HUES48 (cell line): ENCODE measurements at regions not wholly inside any gene's neighbourhood (a gene's known extent, or its start where the extent isn't known, plus 50 kb on each side); places are given as distances from the start of the nearest gene placed in this dataset.

Source experiments
- H3K27ac ChIP-seq: one replicate; pipeline ENCODE4 v1.7.0; 2013; ENCODE audit warnings: low read depth, low read length, inconsistent platforms
- H3K27me3 ChIP-seq: 2 replicates; pipeline ENCODE4 v1.6.1; 2013; ENCODE audit warnings: mild to moderate bottlenecking, low read length; ENCODE audit not compliant: control insufficient read depth, insufficient read depth
- H3K36me3 ChIP-seq: 2 replicates; pipeline ENCODE4 v1.6.1; 2013; ENCODE audit warnings: low read length; ENCODE audit not compliant: control insufficient read depth, insufficient read depth
- H3K4me1 ChIP-seq: 2 replicates; pipeline ENCODE4 v1.6.1; 2013; ENCODE audit warnings: mild to moderate bottlenecking, low read length; ENCODE audit not compliant: control insufficient read depth, insufficient read depth
- H3K4me3 ChIP-seq: 2 replicates; pipeline ENCODE4 v1.5.1; 2013; ENCODE audit warnings: mild to moderate bottlenecking, low read depth, low read length
- H3K9ac ChIP-seq: 2 replicates; pipeline ENCODE4 v1.6.1; 2013; ENCODE audit warnings: mild to moderate bottlenecking, low read depth, low read length, moderate library complexity
- H3K9me3 ChIP-seq: 2 replicates; pipeline ENCODE4 v1.6.1; 2013; ENCODE audit warnings: low read length; ENCODE audit not compliant: control insufficient read depth, insufficient read depth

DNA sequence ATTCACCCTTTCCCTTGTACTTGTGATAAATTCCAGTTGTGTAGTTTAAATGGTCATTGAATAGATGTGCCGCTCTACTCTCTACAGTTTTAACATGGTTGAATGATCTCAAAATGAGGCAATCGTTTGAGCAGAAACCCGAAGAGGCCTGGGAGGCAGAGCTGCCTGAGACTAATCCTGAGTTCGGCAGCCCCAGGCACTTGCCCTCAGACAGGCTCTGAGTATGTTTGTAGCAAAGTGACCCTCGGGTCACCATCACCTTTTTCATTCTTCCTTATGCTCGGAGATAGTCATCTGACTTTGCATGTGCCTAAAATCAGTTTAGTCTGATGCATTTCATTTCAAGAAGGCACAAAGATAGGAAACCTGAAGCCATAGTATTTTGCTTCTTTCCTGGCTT, 184.0 kb upstream of the RBFOX1 start:
- Histone ChIP-seq H3K4me1 (no peaks in the 10 kb centered on the region), H3K9me3 (no peaks in the 10 kb centered on the region), H3K36me3 (no peaks in the 10 kb centered on the region), H3K4me3 (no peak overlapping the region), H3K27me3 (no peaks in the 10 kb centered on the region), H3K27ac (no peak overlapping the region), H3K9ac (no peak overlapping the region)

DNA sequence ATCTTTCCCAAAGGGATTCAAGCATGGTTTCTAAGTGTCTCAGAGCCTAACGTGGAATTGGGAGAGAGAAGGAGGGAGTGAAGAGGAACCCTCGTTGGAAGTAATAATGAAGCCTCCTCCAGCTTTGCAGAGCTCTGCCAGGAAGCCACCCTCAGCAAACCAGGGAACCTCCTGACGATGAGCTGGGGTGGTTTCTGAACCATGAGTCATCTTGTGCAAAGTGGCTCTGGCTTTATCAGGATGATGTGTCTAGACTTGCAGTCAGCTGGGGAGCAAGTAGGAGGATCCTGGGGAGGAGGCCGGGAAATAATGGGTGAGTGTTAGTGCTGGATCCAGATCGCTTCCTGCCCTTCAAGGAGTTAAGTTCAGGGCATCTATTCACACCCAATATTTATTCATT, 191.7 kb upstream of the RBFOX1 start:
- no peak overlapping the region for H3K4me3 ChIP-seq
- H3K36me3 ChIP-seq: no peaks in the 10 kb centered on the region
- H3K27me3 ChIP-seq: no peaks in the 10 kb centered on the region
- H3K9ac ChIP-seq: no peak overlapping the region
- H3K9me3 ChIP-seq: no peaks in the 10 kb centered on the region
- no peaks in the 10 kb centered on the region for H3K4me1 ChIP-seq
- no peak overlapping the region for H3K27ac ChIP-seq

- Histone ChIP-seq H3K9me3 (no peaks in the 10 kb centered on the region), H3K4me1 (no peaks in the 10 kb centered on the region), H3K9ac (no peak overlapping the region), H3K4me3 (no peak overlapping the region), H3K36me3 (no peaks in the 10 kb centered on the region), H3K27me3 (no peaks in the 10 kb centered on the region), H3K27ac (no peak overlapping the region)
These were observed 194.9 kb upstream of the RBFOX1 start for GRCh38 chr16:7137560-7138330.

- H3K4me3 ChIP-seq: no peak overlapping the region
- H3K9me3 ChIP-seq: no peaks in the 10 kb centered on the region
- no peak overlapping the region for H3K9ac ChIP-seq
- no peaks in the 10 kb centered on the region for H3K27me3 ChIP-seq
- no peaks in the 10 kb centered on the region for H3K36me3 ChIP-seq
- H3K4me1 ChIP-seq: no peaks in the 10 kb centered on the region
- H3K27ac ChIP-seq: no peak overlapping the region
These were observed 200.2 kb upstream of the RBFOX1 start for GRCh38 chr16:7132465-7132864.

GRCh38 chr16:7124701-7125100, 207.9 kb upstream of the RBFOX1 start:
- H3K4me1 ChIP-seq: 0 out of 2 replicates have a peak, but pooled peaks cover 3% of the 10 kb centered on the region
- no peak overlapping the region for H3K9ac ChIP-seq
- H3K27me3 ChIP-seq: no peaks in the 10 kb centered on the region
- H3K4me3 ChIP-seq: no peak overlapping the region
- H3K36me3 ChIP-seq: no peaks in the 10 kb centered on the region
- H3K27ac ChIP-seq: no peak overlapping the region
- no peaks in the 10 kb centered on the region for H3K9me3 ChIP-seq

- H3K9ac ChIP-seq: no peak overlapping the region
- H3K4me3 ChIP-seq: no peak overlapping the region
- 0 out of 2 replicates have a peak, but pooled peaks cover 3% of the 10 kb centered on the region for H3K4me1 ChIP-seq
- H3K9me3 ChIP-seq: no peaks in the 10 kb centered on the region
- no peaks in the 10 kb centered on the region for H3K27me3 ChIP-seq
- H3K27ac ChIP-seq: no peak overlapping the region
- H3K36me3 ChIP-seq: no peaks in the 10 kb centered on the region
These were observed 208.4 kb upstream of the RBFOX1 start for GRCh38 chr16:7124242-7124641.

- Histone ChIP-seq H3K9ac (no peak overlapping the region), H3K4me3 (no peak overlapping the region)
These were observed 215.9 kb upstream of the RBFOX1 start for GRCh38 chr16:7116734-7117133.

GRCh38 chr16:7115898-7116297, 216.7 kb upstream of the RBFOX1 start:
- no peak overlapping the region for H3K9ac ChIP-seq
- no peak overlapping the region for H3K4me3 ChIP-seq
- no peaks in the 10 kb centered on the region for H3K9me3 ChIP-seq
- H3K27me3 ChIP-seq: no peaks in the 10 kb centered on the region
- H3K27ac ChIP-seq: no peak overlapping the region
- H3K4me1 ChIP-seq: 0 out of 2 replicates have a peak, but pooled peaks cover 3% of the 10 kb centered on the region
- no peaks in the 10 kb centered on the region for H3K36me3 ChIP-seq

More at GRCh38 chr16:7116734-7117133, 215.9 kb upstream of the RBFOX1 start:
- no peaks in the 10 kb centered on the region for H3K27me3 ChIP-seq
- H3K9me3 ChIP-seq: no peaks in the 10 kb centered on the region
- 0 out of 2 replicates have a peak, but pooled peaks cover 3% of the 10 kb centered on the region for H3K4me1 ChIP-seq
- no peaks in the 10 kb centered on the region for H3K36me3 ChIP-seq
- no peak overlapping the region for H3K27ac ChIP-seq

DNA sequence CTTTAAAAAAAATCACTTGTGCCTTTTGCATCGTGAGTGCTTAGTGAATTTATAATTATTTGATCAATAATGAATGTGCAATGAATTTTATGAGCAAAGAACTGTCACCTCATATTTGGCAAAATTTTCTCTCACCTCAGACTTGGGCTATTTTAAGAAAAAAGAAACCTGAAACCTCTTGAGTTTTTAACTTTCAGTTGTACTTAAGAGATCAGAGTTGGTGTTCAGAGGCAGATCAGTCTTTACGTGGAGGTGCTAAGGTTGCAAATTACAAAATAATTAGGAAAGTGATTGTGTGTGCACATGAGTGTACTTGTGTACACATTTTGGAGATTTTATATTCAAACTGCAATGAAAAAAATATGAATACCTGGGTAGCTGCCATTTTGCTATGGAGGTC, 218.7 kb upstream of the RBFOX1 start:
- no peak overlapping the region for H3K9ac ChIP-seq

GRCh38 chr16:7113395-7113794, 219.2 kb upstream of the RBFOX1 start:
- Histone ChIP-seq H3K27ac (no peak overlapping the region), H3K9ac (no peak overlapping the region), H3K4me3 (no peak overlapping the region), H3K9me3 (no peaks in the 10 kb centered on the region), H3K4me1 (0 out of 2 replicates have a peak, but pooled peaks cover 3% of the 10 kb centered on the region), H3K36me3 (no peaks in the 10 kb centered on the region), H3K27me3 (no peaks in the 10 kb centered on the region)

More for the DNA sequence above, 218.7 kb upstream of the RBFOX1 start:
- Histone ChIP-seq H3K27ac (no peak overlapping the region), H3K4me1 (0 out of 2 replicates have a peak, but pooled peaks cover 3% of the 10 kb centered on the region), H3K27me3 (no peaks in the 10 kb centered on the region), H3K36me3 (no peaks in the 10 kb centered on the region), H3K9me3 (no peaks in the 10 kb centered on the region), H3K4me3 (no peak overlapping the region)

GRCh38 chr16:7111265-7111664, 221.4 kb upstream of the RBFOX1 start:
- H3K4me3 ChIP-seq: no peak overlapping the region
- H3K9ac ChIP-seq: no peak overlapping the region
- H3K27ac ChIP-seq: no peak overlapping the region
- no peaks in the 10 kb centered on the region for H3K9me3 ChIP-seq
- H3K4me1 ChIP-seq: no peaks in the 10 kb centered on the region
- no peaks in the 10 kb centered on the region for H3K36me3 ChIP-seq
- no peaks in the 10 kb centered on the region for H3K27me3 ChIP-seq
